Thyroid gland (tissue), 4 donors: ENCODE measurements at regions not wholly inside any gene's neighbourhood (a gene's known extent, or its start where the extent isn't known, plus 50 kb on each side); places are given as distances from the start of the nearest gene placed in this dataset.

ENCODE experiments used
- DNase-seq, 2 donors: peaks; one replicate each; pipeline ENCODE4 v3.0.0-alpha.2; 2019
- H3K27ac ChIP-seq, 3 donors: fragments of 200-600 bp; sonication (generic); 1 replicate in 2 of 3; 2 replicates in 1 of 3; pipeline ENCODE4 v1.5.1; 2016 to 2019; ENCODE audit warnings: mild to moderate bottlenecking in 1 of 3, moderate library complexity in 1 of 3
- H3K27me3 ChIP-seq: fragments of 200-600 bp; sonication (generic); one replicate; pipeline ENCODE4 v1.5.1; 2019
- H3K36me3 ChIP-seq, 2 donors: fragments of 200-600 bp; sonication (generic); one replicate each; pipeline ENCODE4 v1.5.1; 2016 to 2019
- H3K4me1 ChIP-seq, 2 donors: fragments of 200-600 bp; sonication (generic); one replicate each; pipeline ENCODE4 v1.5.1; 2017 to 2019
- H3K4me3 ChIP-seq, 3 donors: fragments of 200-600 bp; sonication (generic); replicated peaks in 1 of 3; 1 replicate in 2 of 3; 2 replicates in 1 of 3; pipeline ENCODE4 v1.5.1; 2016; ENCODE audit warnings: mild to moderate bottlenecking in 1 of 3
- H3K9me3 ChIP-seq: fragments of 200-600 bp; sonication (generic); one replicate; pipeline ENCODE4 v1.5.1; 2017
- CTCF ChIP-seq, 6 experiments: fragments of 200-600 bp in 3 of 6; fragments of 450-650 bp in 3 of 6; sonication (generic) in 3 of 6; IDR thresholded peaks; one replicate each; pipeline ENCODE4 v1.5.1; 2016 to 2019; ENCODE audit warnings: antibody characterized with exemption in 6 of 6, mild to moderate bottlenecking in 2 of 6, inconsistent platforms in 1 of 6, moderate library complexity in 1 of 6
- POLR2A ChIP-seq, 2 donors: fragments of 450-650 bp; IDR thresholded peaks; one replicate each; pipeline ENCODE4 v1.6.1; 2017; ENCODE audit warnings: antibody characterized with exemption in 2 of 2, mild to moderate bottlenecking in 2 of 2, moderate library complexity in 1 of 2
- WGBS, 2 donors: methylation state at CpG; one replicate each; pipeline ENCODE4 v1.1.5; 2017; 5-methylcytosine and 5-hydroxymethylcytosine counted together
- intact Hi-C: fragments of 100-400 bp; cut with DNase I; formaldehyde crosslinking; loops from one replicate; pipeline ENCODE4 v1.15.1; 2023

GRCh38 chr14:34168656-34169055 lies 217.8 kb upstream of the EGLN3 start:
- Histone ChIP-seq H3K36me3 (no peaks in the 10 kb centered on the region), H3K9me3 (no peaks in the 10 kb centered on the region), H3K4me1 (peaks cover 0 to 5% of the 10 kb centered on the region in 2 donors), H3K4me3 (no peak overlapping the region), H3K27ac (no peak overlapping the region), H3K27me3 (no peaks in the 10 kb centered on the region)
- intact Hi-C loops: no loop called here
- DNase-seq: no peak
- WGBS, 2 donors: 80 to 84% methylated on average over 8 of the region's 8 CpGs
- TF ChIP-seq CTCF (IDR thresholded peaks at IDR 0.05): no peak
- no peak for TF ChIP-seq POLR2A (IDR thresholded peaks at IDR 0.05)

GRCh38 chr14:34165847-34166350 lies 215.0 kb upstream of the EGLN3 start:
- no peak overlapping the region for H3K27ac ChIP-seq
- WGBS, 2 donors: 69 to 70% methylated on average over 5 of the region's 5 CpGs
- no peak for DNase-seq

GRCh38 chr14:34164162-34164864 lies 213.4 kb upstream of the EGLN3 start:
- Histone ChIP-seq H3K4me3 (no peak overlapping the region), H3K36me3 (no peaks in the 10 kb centered on the region), H3K27me3 (no peaks in the 10 kb centered on the region), H3K4me1 (no peaks in the 10 kb centered on the region), H3K27ac (no peak overlapping the region), H3K9me3 (no peaks in the 10 kb centered on the region)
- intact Hi-C loops: no loop called here
- TF ChIP-seq CTCF (IDR thresholded peaks at IDR 0.05) (no peak), POLR2A (IDR thresholded peaks at IDR 0.05) (no peak)
- no peak for DNase-seq
- WGBS, 2 donors: 62 to 66% methylated on average over 6 of the region's 6 CpGs

More at GRCh38 chr14:34165847-34166350, 215.0 kb upstream of the EGLN3 start:
- Histone ChIP-seq H3K9me3 (no peaks in the 10 kb centered on the region), H3K4me3 (no peak overlapping the region), H3K27me3 (no peaks in the 10 kb centered on the region), H3K36me3 (no peaks in the 10 kb centered on the region), H3K4me1 (no peaks in the 10 kb centered on the region)
- intact Hi-C loops: no loop called here
- TF ChIP-seq CTCF (IDR thresholded peaks at IDR 0.05): no peak
- no peak for TF ChIP-seq POLR2A (IDR thresholded peaks at IDR 0.05)

- H3K27me3 ChIP-seq: no peaks in the 10 kb centered on the region
- intact Hi-C loops: no loop called here
- 88 to 89% methylated on average over 5 of the region's 5 CpGs for WGBS, 2 donors
Observed at GRCh38 chr14:34161351-34162082, 210.6 kb upstream of the EGLN3 start.

More at GRCh38 chr14:34161351-34162082, 210.6 kb upstream of the EGLN3 start:
- TF ChIP-seq POLR2A (IDR thresholded peaks at IDR 0.05): no peak
- TF ChIP-seq CTCF (IDR thresholded peaks at IDR 0.05): no peak
- Histone ChIP-seq H3K27ac (no peak overlapping the region), H3K36me3 (no peaks in the 10 kb centered on the region), H3K9me3 (no peaks in the 10 kb centered on the region), H3K4me3 (no peak overlapping the region), H3K4me1 (no peaks in the 10 kb centered on the region)
- DNase-seq: no peak
